Umbilical cord (tissue), 1 donor: ENCODE measurements at regions not wholly inside any gene's neighbourhood (a gene's known extent, or its start where the extent isn't known, plus 50 kb on each side); places are given as distances from the start of the nearest gene placed in this dataset.
"Not testable (repeated sequence)": the region's sequence is repeated elsewhere in the genome, so short reads cannot be mapped to it uniquely, and the experiment has no call there.

Experiments
- DNase-seq: peaks from one replicate; pipeline ENCODE4 v3.0.0-alpha.2; 2015; ENCODE audit warnings: low spot score

DNA sequence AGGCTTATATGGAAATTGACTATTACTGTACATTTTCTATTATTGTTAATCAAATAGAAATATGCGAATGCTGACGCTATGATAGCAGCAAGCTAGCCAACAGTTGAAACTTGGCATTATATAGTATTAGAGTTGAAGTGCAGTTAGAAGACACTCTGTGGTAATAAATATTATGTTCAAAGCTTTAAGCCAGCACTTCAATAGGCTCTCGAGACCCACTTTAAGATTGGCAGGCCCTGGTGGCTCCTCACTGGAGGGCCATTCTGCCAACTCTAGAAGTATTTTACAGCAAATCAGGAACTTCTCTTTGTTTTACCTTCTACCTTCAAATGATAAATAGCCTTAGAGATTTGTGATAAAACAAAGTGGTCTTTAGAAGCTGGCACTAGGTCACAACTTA lies 2029.0 kb upstream of the WWC1 start:
- no peak for DNase-seq

GRCh38 chr5:166267907-166268306 lies 2023.5 kb upstream of the WWC1 start:
- DNase-seq = no peak

- DNase-seq = no peak
Observed at GRCh38 chr5:166270712-166271111, 2020.7 kb upstream of the WWC1 start.

DNA sequence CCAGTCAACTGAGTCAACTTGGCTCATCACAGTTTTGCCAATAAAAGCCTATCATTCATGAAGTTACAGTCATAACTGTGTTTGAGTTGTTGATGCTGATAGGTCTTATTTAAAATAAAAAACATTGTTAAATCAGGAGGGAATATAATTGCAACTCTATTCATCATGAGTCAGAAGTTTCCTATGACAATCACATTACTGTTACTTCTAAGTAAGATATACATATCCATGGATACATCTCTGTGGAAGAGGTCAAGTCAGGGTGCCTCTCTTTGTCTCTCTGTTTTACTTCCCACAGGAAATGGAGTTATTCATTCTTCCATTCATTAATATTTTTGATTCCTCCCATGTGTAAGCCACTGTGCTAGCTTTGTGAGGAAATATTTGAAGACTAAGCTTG lies 2015.4 kb upstream of the WWC1 start:
- no peak for DNase-seq

DNA sequence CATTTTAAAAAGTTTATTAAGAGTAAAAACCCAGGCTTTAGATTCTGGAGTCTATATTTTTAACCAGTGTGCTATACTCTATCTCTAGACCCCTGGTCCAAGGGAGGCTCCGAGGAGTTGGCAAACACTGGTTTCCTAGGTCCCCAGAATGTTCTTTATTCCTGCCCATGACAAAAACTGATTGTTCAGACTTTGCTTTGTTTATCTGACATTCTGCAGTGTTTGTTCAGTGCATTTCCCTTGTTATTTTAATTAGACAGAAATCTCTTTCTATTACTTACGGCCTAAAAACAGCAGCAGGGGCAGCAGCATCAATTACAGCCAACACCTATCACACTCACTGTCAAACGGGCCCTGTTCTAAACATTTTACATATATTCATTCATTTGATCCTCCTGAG lies 2011.6 kb upstream of the WWC1 start:
- no peak for DNase-seq

DNA sequence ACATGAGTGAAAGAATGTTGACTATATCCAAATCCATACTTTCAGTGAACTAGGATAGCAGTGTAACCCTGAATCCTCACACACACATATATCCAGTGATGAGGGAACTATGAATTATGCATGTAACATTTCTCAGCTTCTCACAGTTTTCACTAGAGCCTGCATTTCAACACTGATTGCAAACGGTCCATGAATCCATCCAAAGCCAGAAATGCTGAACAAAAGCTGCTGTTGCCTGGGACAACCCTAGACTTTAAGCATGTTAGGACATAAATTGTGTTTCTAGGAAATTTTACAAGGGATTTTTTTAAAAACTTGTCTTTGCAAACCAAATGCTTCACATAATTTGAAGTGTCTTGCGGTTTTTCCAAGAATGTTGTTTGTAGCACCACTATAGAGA lies 2010.0 kb upstream of the WWC1 start:
- DNase-seq = peak; percentile 96

- DNase-seq = no peak
Observed at GRCh38 chr5:166282939-166283338, 2008.5 kb upstream of the WWC1 start.

DNA sequence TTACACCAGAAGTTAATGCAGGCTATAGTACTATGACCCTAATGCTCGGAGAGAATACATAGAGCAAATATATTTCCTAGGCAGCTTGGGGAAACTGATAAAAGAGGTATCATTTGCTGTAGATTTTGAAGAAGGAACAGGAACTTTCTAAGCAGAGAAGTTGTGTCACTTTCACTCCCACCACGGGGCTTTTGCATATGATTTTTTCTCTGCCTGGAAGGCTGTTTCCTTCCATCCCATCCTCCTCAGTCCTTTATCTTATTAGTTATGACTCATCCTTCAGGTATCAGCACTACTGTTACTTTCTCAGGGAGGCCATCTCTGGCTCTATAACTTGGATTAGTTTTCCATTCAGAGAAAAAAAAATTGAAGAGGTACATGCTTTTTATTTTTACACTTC lies 2006.1 kb upstream of the WWC1 start:
- peak; percentile 26 for DNase-seq

- no peak for DNase-seq
Observed at GRCh38 chr5:166286832-166287231, 2004.6 kb upstream of the WWC1 start.

- DNase-seq = no peak
Observed at GRCh38 chr5:166287866-166288265, 2003.6 kb upstream of the WWC1 start.

DNA sequence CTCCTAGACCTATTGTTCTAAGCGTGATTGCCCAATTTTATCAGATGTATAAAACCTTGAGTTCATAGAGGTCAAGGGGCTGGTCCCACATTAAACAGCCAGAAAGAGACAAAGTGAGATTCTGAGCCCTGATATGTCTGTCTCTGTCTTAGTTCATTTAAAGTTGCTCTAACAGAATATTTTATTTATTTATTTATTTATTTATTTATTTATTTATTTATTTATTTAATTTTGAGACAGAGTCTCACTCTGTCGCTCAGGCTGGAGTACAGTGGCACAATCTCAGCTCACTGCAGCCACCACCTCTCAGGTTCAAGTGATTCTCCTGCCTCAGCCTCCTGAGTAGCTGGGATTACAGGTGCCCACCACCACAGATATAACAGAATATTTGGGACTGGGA lies 1999.6 kb upstream of the WWC1 start:
- DNase-seq = not testable (repeated sequence)

- no peak for DNase-seq
Observed at GRCh38 chr5:166293892-166294291, 1997.6 kb upstream of the WWC1 start.

DNA sequence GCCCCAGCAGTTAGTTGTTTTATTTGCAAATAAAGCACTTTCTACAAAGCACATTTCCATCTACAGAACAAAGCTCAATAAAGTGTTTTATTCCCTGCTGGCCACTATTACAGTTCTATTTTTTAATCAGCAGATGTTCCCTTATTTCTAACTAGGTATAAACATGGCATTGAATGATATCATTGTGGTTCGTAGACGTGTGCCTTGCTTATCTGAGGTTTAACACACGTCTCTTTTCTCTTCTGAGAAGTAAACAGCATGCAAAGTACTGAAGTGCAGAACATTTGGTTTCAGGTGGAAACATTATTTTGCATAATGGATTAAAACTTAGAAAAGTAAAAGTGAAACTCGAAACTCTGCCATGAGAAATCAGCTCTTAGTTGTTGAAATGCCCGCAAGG lies 1989.3 kb upstream of the WWC1 start:
- no peak for DNase-seq

GRCh38 chr5:166317425-166317824 lies 1974.0 kb upstream of the WWC1 start:
- DNase-seq = no peak

- no peak for DNase-seq
Observed at GRCh38 chr5:166320920-166321480, 1970.4 kb upstream of the WWC1 start.

DNA sequence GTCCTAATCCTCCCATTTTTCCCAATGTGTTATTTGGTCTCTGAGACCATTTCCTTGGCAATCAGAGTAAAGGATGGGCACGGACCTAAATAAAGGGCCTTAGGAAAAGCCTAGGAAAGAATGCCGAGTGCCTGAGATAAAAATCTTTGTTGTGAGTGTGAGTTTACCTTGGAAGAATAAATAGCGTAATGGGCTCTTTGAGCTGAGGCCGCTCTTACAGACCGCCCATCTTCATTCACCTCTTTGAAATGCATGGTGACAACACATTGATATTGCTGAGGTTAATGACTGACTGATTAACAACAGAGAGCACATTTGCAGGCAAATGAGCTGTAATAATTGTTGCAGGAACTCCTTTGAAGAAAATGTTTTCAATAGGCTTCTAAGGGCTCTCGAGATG lies 1967.1 kb upstream of the WWC1 start:
- DNase-seq = no peak

- DNase-seq = no peak
Observed at GRCh38 chr5:166329149-166329800, 1962.2 kb upstream of the WWC1 start.

DNA sequence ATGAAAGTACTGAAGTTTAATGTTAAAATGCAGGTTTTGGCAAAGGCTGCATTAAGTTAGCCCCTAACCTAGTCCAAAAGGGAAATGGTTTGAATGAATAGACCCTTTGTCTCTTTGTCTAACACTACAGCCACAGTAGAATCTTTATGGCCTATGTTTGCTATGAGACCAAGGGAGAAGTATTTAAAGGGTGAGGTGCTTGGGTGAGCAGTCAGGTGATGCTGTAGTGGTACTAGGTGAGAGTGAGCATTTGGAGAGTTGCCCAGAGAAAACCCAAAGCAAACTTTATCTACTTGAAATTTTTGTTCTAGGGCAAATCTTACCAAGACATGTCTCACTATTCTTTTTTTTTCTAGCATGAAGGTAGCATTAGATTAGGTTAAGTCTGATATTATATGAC lies 1961.4 kb upstream of the WWC1 start:
- DNase-seq = no peak

GRCh38 chr5:166331521-166331920 lies 1959.9 kb upstream of the WWC1 start:
- DNase-seq = no peak

DNA sequence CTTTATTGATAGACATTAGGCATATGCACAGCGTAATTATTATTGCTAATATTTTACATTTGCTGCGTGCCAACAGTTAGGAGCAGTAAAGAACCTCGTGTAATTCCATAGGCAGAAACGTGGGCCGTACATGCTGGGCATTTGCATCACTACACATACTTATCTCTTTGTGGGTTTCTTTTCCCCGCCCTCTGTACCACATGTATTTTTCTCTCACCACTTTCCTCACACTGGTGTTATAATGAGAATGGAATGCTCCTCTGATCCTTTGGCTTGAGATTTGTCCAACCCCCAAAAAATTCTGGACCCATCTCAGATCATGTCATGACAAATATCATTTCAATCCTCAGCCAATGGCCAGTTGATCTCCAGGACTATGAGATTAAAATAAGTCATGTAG lies 1952.6 kb upstream of the WWC1 start:
- no peak for DNase-seq

GRCh38 chr5:166340039-166340438 lies 1951.4 kb upstream of the WWC1 start:
- no peak for DNase-seq

DNA sequence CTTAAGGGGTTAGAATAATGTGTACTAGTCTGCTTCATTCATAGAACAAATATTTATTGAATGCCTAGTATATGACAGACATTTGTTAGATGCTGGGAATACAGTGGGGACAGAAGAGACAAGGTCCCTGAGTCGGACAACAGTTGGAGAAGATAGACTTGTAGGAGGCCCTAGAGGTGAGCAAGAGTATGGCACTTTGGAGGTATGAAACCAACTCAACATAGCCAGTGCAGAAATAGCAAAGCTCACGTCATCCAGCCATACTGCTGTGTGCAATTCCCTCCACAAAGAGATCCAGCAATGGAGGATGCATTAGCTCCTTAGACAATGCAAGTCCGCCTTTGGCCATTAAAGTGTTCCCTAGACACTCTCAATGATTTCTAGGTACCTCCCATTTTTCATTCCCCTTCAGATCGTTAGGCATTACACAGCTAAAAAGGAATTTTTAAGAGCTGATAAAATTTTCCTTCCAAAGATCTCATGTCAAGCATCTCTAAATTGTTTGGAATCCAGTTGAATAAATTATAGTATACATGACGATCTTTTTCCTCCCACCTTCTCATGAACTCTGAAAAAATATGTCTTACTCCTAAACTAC lies 1949.6 kb upstream of the WWC1 start:
- no peak for DNase-seq

DNA sequence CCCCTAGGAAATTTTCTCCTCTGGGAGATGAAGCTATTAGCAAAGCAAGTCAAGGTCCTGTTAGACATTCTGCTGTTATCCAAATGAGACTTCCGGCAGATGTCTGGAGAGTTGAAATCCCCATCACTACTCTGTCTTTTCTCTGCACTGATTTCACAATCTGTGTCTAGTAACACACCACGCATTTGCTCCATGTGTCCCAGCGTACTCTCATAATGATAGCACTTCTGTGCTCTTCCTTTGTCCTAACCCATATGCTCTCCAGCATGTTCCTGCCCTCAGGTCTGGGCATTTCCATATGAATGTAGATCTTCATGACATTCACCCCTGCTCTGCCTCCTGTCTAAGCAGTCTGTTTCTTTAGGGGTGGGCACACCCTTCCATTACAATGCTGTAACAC lies 1949.0 kb upstream of the WWC1 start:
- DNase-seq = peak; percentile 63
